Fibroblast of the conjunctiva (primary cell): ENCODE measurements at regions not wholly inside any gene's neighbourhood (a gene's known extent, or its start where the extent isn't known, plus 50 kb on each side); places are given as distances from the start of the nearest gene placed in this dataset.
"Not testable (repeated sequence)": the region's sequence is repeated elsewhere in the genome, so short reads cannot be mapped to it uniquely, and the experiment has no call there.

Source experiments
- DNase-seq: peaks from one replicate; pipeline ENCODE4 v3.0.0-alpha.2; 2010; ENCODE audit warnings: low read depth

- not testable (repeated sequence) for DNase-seq
These were observed 326.8 kb downstream of the BCL2L11 start for GRCh38 chr2:111447482-111447881.

GRCh38 chr2:111448796-111449195 is 328.1 kb downstream of the BCL2L11 start:
- not testable (repeated sequence) for DNase-seq

DNA sequence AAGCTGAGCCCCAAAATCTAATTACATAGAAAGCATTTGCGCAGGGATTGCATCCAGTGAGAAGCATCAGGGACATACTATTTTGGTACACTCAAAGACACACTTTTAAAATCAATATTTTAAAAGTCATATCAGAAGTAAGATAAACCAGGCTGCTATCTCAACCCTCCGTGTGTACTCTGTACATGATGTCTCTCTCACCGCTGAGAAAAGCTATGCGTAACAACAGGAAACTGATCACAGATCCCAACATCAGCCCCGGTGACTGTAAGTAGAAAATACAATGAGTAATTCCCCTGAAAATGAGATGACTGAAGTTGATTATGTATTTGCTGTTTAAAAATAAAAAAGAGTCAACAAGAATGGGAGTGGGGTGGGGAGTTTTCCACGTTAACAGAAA is 329.8 kb downstream of the BCL2L11 start:
- DNase-seq: not testable (repeated sequence)

GRCh38 chr2:111451692-111452199 is 331.0 kb downstream of the BCL2L11 start:
- DNase-seq: not testable (repeated sequence)

GRCh38 chr2:111452208-111452607 is 331.5 kb downstream of the BCL2L11 start:
- DNase-seq: not testable (repeated sequence)

DNA sequence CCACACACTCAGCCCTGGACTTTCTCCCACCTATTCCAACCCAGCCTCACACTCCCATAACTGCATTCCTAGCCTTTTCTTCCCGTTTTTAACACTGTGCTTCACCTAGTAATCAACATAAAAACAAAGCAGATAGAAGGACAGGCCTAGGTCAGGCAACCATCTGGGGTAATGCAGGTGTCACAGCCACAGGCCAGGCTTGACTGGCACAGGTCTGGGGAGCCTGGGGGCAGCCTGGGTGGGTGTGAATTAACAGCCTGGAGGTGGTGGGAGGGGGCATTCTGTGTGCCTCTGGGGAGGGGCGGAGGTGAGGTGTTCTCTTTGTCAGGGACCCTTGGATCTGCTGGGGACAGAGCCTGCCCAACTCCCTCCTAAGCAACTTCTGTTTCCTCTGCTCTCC is 332.6 kb downstream of the BCL2L11 start:
- not testable (repeated sequence) for DNase-seq

DNA sequence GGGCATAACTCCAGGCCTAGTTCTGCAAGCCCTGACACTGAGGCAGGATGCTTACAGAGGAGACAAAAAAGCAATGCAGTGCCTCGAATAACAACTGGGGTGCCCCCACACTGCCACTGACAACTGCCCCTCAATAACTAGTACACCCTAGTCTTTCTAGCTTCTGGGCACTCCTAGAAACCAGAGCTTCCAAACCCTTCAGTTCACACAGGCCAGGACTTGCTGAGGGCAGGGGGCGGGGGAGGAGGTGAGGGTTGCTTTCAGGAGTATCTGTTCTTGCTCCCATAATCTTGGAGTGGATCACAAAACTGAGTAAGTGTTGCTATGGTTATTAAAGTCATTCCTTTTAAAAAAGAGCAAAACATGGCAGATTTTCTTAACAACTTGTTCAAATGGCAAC is 333.1 kb downstream of the BCL2L11 start:
- DNase-seq: not testable (repeated sequence)

GRCh38 chr2:111454404-111454803 is 333.7 kb downstream of the BCL2L11 start:
- DNase-seq: peak; percentile 61

- not testable (repeated sequence) for DNase-seq
These were observed 334.6 kb downstream of the BCL2L11 start for GRCh38 chr2:111455016-111456015.

DNA sequence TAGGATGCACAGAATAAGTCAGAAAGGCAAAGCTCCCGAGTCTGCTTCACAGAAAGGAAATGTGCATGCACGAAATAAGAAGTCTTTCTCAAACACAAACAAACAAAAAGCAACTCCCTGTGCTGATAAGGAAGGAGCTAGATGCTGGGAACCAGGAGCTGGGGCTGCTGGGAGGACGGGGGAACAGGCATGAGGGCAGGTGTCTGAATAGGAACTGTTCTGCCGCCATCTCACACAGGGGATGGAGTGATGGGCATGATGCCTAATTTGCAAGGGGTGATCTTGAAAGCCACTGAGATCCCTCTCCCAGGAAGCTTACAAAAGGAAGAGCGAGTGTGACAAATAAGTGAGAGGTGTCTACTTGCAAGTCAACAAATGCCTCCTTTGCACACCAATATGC is 336.5 kb downstream of the BCL2L11 start:
- DNase-seq: not testable (repeated sequence)

GRCh38 chr2:111460901-111461300 is 340.2 kb downstream of the BCL2L11 start:
- not testable (repeated sequence) for DNase-seq

- DNase-seq: not testable (repeated sequence)
These were observed 341.1 kb downstream of the BCL2L11 start for GRCh38 chr2:111461831-111462230.

DNA sequence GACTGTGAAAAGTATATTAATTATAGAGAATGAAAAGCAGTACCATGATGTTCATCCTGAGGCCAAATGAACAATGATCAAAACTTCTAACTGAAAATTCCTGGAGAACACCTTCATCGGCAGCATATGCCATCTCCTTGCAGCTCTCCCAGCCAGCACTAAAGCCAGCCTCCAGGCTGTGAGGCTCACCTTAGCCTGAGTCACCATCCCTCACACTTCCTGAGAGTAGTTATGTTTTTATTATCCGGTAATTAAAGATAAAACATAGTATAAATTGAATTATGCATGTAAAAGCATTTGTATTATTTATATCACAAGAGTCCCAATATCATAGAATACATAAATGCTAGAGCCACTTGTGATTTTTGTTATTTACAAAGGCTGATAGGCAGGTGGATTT is 341.9 kb downstream of the BCL2L11 start:
- not testable (repeated sequence) for DNase-seq

GRCh38 chr2:111463238-111463848 is 342.6 kb downstream of the BCL2L11 start:
- DNase-seq: not testable (repeated sequence)

DNA sequence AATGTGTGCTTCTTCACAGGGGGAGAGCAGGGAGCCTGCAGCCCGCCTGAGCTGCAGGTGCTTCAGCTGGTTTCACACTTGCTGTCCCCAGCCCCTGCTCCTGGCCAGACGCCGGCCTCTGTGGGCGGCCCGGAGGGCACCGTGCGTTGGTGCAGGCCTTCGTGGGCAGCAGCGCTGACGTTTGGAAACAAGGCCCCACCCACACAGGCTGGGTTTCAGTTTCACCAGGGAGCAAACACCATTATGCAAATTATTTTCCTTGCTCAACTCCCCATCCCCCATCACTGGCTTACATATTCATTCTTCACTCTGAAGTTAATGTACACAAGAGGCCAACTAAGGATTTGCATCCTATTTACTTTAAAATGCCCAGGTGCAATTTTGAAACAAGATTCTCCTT is 343.2 kb downstream of the BCL2L11 start:
- DNase-seq: not testable (repeated sequence)

GRCh38 chr2:111464367-111464766 is 343.7 kb downstream of the BCL2L11 start:
- not testable (repeated sequence) for DNase-seq

- DNase-seq: not testable (repeated sequence)
These were observed 344.8 kb downstream of the BCL2L11 start for GRCh38 chr2:111465521-111465920.

DNA sequence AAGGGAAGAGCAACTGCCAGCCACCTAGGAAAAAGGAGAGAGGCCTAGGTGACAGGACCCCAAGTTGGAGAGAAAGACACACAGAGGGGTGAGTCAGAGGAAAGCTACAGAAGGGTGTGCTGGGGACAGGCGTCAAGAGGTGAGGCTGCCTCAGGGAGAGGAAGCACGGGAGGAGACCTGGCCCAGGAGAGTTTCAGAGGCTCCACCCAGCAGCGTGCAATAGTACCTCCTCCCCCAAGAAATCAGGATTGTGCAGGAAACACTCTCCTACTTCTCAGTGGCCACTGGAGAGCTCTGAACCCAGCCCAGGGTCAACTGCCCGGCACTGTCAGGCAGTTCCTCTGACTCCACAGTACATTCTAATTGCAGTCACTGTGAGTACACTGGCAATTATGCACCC is 346.0 kb downstream of the BCL2L11 start:
- DNase-seq: not testable (repeated sequence)

GRCh38 chr2:111470924-111471323 is 350.2 kb downstream of the BCL2L11 start:
- not testable (repeated sequence) for DNase-seq

DNA sequence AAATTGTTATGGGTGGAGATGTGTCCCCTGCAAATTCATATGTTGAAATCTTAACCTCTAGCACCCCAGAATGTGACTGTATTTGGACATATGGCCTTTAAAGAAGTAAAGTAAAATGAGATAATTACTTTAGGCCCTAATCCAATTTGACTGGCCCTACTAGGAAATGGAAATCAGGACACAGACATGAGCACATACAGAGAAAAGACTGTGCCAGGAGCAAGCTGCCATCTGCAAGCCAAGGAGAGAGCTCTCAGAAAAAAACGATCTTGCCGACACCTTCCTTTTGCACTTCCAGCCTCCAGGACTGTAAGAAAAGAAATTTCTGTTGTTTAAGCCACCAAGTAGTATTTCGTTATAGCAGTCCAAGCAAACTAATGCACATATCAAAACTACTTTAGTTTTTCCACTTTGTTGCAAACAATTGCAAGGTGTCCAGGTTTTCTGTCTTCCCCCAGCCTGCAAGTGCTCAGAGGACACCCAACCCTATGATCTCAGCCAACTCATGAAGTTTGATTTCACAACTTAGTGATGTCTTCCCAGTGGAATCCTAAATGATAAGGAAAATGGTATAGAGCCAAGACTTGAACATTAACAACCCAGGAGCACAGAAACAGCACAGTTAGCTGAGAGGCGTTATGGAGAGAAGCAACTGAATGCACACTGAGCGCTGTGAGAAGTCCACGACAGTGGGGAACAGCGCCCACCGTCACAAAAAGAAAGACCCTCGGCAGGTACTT is 351.2 kb downstream of the BCL2L11 start:
- not testable (repeated sequence) for DNase-seq

DNA sequence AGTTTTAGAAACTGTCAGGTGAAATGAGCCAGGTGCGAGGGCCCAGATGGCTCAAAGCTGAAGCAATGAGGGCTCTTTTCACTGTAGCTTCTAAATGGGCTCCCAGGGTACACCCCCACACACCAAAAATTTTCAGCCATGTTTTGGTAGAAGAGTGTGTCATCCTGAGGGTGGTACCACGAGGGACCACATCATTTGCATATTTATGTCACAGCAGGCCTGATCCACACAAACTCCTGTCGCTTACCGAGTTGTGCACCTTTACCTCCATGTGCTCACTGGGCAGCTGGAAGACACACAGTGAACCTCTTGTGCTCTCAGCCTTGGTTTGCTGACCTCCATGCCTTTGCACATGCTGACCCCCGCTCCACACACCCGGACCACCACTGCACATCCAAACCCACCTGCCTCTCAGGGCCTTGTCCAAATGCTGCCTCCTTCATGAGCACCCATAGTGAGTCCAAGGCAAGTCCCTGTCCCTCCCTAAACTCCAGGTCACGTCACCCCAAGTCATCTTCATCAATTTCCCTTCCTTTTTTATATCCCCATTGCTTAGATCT is 352.2 kb downstream of the BCL2L11 start:
- DNase-seq: not testable (repeated sequence)

DNA sequence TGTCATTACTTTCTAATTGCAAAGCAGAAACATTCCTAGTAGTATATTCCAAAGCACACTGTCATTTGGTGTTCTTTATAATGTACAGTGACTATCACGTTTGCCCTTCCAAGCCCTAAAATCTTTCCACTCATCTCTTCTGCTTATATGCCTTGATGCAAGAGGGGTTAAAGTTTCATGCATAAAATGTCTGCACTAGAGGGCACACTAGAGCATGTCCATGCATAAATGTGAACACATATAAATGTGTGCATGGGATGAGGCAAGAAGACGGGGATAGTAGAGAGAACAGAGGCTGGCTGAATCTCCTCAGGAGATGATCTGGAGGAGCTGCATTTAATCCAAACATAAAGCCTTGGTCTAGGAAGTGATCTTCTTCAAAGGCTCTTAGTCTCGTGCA is 352.8 kb downstream of the BCL2L11 start:
- not testable (repeated sequence) for DNase-seq
